ENCODE measurements at regions not wholly inside any gene's neighbourhood (a gene's known extent, or its start where the extent isn't known, plus 50 kb on each side); places are given as distances from the start of the nearest gene placed in this dataset.

DNA sequence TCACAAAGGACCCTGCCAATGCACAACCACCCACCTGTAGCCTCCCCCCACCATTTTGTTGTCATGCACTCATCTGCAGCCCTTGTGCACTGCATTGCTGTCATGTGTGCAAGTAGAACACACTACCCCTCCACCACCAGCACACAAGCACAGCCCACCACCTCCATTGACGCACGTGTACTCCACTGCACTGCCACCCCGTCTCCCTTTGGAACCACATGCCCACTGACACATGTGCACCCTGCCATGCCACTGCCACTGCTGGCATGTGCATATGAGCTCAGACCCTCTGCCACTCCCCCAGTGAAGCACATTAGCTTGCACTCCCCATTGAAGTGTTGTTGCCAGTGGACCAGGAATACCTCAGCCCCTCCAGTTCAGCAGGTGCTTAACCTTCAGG is 530.3 kb upstream of the ACO1 start:
- TF ChIP-seq, protein P1, sequence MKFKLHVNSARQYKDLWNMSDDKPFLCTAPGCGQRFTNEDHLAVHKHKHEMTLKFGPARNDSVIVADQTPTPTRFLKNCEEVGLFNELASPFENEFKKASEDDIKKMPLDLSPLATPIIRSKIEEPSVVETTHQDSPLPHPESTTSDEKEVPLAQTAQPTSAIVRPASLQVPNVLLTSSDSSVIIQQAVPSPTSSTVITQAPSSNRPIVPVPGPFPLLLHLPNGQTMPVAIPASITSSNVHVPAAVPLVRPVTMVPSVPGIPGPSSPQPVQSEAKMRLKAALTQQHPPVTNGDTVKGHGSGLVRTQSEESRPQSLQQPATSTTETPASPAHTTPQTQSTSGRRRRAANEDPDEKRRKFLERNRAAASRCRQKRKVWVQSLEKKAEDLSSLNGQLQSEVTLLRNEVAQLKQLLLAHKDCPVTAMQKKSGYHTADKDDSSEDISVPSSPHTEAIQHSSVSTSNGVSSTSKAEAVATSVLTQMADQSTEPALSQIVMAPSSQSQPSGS (tag by site-specific recombination; IDR thresholded peaks at IDR 0.05; ENCODE audit: low read depth), result no peak
- TF ChIP-seq, protein P2, sequence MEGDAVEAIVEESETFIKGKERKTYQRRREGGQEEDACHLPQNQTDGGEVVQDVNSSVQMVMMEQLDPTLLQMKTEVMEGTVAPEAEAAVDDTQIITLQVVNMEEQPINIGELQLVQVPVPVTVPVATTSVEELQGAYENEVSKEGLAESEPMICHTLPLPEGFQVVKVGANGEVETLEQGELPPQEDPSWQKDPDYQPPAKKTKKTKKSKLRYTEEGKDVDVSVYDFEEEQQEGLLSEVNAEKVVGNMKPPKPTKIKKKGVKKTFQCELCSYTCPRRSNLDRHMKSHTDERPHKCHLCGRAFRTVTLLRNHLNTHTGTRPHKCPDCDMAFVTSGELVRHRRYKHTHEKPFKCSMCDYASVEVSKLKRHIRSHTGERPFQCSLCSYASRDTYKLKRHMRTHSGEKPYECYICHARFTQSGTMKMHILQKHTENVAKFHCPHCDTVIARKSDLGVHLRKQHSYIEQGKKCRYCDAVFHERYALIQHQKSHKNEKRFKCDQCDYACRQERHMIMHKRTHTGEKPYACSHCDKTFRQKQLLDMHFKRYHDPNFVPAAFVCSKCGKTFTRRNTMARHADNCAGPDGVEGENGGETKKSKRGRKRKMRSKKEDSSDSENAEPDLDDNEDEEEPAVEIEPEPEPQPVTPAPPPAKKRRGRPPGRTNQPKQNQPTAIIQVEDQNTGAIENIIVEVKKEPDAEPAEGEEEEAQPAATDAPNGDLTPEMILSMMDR (tag by site-specific recombination; IDR thresholded peaks at IDR 0.05), result no peak

Measured in HEK293 (cell line).